ENCODE measurements at regions not wholly inside any gene's neighbourhood (a gene's known extent, or its start where the extent isn't known, plus 50 kb on each side); places are given as distances from the start of the nearest gene placed in this dataset.

DNA sequence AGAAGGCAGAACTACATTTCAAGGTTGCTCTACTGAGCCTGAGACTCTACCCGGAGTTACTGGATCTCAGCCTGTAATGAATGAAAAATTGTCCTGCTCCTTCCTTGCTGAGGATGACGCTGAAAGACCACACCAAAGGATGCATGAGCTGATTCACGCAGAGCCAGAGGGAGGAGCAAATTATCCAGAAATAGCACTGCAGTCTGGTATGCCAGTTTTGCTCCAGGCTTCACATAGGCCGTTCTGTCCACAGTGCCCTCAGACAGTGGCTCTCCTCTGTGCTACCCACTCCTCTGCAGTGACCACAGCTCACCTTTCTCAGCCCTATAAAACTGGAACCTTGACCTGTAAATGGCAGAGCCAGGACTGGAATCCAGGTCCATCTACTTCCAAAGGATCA is 79.3 kb upstream of the GALNT18 start:
- H3K27me3 ChIP-seq = no peaks in the 10 kb centered on the region
- H3K36me3 ChIP-seq = no peaks in the 10 kb centered on the region
- H3K9me3 ChIP-seq = no peaks in the 10 kb centered on the region
- TF ChIP-seq POLR2A (IDR thresholded peaks at IDR 0.05) = no peak
- TF ChIP-seq, protein P1, sequence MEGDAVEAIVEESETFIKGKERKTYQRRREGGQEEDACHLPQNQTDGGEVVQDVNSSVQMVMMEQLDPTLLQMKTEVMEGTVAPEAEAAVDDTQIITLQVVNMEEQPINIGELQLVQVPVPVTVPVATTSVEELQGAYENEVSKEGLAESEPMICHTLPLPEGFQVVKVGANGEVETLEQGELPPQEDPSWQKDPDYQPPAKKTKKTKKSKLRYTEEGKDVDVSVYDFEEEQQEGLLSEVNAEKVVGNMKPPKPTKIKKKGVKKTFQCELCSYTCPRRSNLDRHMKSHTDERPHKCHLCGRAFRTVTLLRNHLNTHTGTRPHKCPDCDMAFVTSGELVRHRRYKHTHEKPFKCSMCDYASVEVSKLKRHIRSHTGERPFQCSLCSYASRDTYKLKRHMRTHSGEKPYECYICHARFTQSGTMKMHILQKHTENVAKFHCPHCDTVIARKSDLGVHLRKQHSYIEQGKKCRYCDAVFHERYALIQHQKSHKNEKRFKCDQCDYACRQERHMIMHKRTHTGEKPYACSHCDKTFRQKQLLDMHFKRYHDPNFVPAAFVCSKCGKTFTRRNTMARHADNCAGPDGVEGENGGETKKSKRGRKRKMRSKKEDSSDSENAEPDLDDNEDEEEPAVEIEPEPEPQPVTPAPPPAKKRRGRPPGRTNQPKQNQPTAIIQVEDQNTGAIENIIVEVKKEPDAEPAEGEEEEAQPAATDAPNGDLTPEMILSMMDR (IDR thresholded peaks at IDR 0.05) = no peak
- no peak for DNase-seq
- WGBS, 2 donors = 70 to 82% methylated on average over 4 of the region's 4 CpGs
- intact Hi-C loops (cut with DNase I) = no loop called here
- no peak overlapping the region for H3K4me3 ChIP-seq (replicated peaks in 1 of 3)
- H3K4me1 ChIP-seq = no peaks in the 10 kb centered on the region
- H3K27ac ChIP-seq = no peak overlapping the region

DNA sequence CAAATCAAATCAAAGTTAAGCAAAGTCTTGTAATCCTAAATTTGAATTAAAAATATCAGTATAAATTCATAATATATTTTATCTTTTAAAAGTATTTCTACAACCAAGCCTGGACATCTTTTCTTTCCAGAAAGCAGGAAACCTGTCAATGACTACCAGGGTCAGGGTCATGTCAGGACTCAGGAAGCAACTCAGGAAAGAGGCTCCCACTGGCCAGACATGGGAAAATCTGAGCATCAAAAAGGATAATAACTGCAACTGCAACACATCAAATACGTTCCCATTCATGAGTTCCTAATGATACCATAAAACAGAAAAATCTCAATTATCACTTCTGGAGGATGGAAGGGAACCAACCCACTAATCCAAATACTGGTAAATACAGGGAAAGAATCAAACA is 76.0 kb upstream of the GALNT18 start:
- TF ChIP-seq, protein P1 (IDR thresholded peaks at IDR 0.05) = no peak
- TF ChIP-seq POLR2A (IDR thresholded peaks at IDR 0.05) = no peak
- intact Hi-C loops (cut with DNase I) = no loop called here
- WGBS, 2 donors = 67 to 83% methylated on average over 1 of the region's 1 CpG
- DNase-seq = no peak
- Histone ChIP-seq H3K4me3 (replicated peaks in 1 of 3) (no peak overlapping the region), H3K27me3 (no peaks in the 10 kb centered on the region), H3K4me1 (no peaks in the 10 kb centered on the region), H3K9me3 (no peaks in the 10 kb centered on the region), H3K27ac (no peak overlapping the region), H3K36me3 (no peaks in the 10 kb centered on the region)

DNA sequence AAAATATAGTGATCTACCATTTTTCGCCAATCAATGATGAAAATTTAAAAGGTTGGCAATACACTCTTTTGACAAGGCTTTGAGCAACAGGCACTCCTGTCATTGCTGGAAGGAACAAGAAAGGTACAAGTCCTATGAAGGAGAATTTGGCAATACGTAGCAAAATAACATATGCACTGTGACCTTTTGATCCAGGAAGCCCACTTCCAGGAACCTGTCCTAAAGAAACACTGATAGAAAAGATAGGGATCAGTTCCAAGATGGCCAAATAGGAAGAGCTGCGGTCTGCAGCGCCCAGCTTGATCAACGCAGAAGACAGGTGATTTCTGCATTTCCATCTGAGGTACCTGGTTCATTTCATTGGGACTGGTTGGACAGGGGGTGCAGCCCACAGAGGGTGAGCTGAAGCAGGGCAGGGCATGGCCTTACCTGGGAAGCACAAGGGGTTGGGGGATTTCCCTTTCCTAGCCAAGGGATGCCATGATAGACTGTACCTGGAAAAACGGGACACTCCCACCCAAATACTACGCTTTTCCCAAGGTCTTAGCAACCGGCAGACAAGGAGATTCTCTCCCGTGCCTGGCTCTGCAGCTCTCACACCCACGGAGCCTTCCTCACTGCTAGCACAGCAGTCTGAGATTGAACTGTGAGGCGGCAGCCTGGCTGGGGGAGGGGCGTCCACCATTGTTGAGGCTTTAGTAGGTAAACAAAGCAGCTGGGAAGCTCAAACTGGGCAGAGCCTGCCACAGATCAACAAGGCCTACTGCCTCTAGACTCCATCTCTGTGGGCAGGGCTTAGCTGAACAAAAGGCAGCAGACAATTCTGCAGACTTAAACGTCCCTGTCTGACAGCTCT is 69.7 kb upstream of the GALNT18 start:
- TF ChIP-seq, protein P1 (IDR thresholded peaks at IDR 0.05) = no peak
- no peak for TF ChIP-seq POLR2A (IDR thresholded peaks at IDR 0.05)
- Histone ChIP-seq H3K4me1 (no peaks in the 10 kb centered on the region), H3K27me3 (no peaks in the 10 kb centered on the region), H3K9me3 (no peaks in the 10 kb centered on the region), H3K4me3 (replicated peaks in 1 of 3) (no peak overlapping the region), H3K27ac (no peak overlapping the region), H3K36me3 (no peaks in the 10 kb centered on the region)
- 61 to 64% methylated on average over 13 of the region's 13 CpGs for WGBS, 2 donors
- intact Hi-C loops (cut with DNase I) = no loop called here
- DNase-seq = peak in 1 of 2 donors; percentile 4

DNA sequence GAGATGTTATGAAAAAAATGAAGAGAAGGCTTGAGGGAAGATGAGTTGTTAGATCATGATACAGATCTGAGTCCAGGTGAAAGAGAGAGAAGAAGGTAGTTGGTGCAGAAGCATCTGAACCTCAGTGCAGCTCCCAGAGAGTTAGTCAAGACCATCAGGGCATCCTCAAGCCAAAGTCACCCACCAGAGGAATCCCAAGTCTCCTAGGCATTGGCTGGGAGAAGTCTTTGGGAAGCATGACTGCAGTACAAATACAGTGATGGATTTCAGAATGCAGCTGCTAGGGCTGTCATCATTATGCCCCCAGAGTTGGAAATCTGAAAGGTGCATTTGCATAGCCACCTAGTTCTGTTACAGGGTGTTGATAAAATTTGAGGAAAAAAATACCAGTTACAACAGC is 59.7 kb upstream of the GALNT18 start:
- Histone ChIP-seq H3K36me3 (no peaks in the 10 kb centered on the region), H3K27me3 (no peaks in the 10 kb centered on the region), H3K4me3 (replicated peaks in 1 of 3) (no peak overlapping the region), H3K4me1 (peaks cover 0 to 3% of the 10 kb centered on the region in 2 donors), H3K9me3 (no peaks in the 10 kb centered on the region), H3K27ac (no peak overlapping the region)
- intact Hi-C loops (cut with DNase I) = no loop called here
- no peak for DNase-seq
- TF ChIP-seq, protein P1 (IDR thresholded peaks at IDR 0.05) = no peak
- no peak for TF ChIP-seq POLR2A (IDR thresholded peaks at IDR 0.05)

DNA sequence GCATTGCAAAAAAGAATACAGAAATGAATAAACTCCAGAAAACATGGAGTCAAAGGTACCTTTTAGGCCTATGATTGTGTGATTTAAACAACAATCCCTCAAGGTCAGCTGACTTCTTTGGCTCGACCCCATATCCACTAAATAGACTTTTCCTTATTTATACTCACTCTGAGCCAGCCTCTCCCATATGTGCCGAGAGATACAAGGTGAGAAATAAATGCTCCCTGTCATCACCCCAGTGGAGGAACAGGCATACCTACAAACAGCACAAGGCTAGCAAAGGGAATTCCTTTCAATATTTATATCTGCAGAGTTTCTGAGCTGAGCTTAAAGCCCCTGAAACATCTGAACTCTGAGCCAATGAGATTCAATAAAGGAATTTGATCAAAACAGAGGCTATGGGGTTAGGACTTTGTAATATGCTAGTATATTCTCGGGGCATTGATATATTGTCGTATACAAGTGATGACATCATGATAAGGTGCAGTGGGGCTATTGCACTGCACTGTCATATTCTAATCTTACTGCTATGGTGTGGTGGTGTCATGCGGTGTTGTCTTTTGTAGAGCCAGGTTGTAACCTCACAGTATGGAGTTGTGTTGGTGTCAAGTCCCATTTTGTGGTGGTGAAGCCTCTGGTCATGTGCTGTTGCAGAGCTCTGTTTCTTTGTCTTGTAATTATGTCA is 56.0 kb upstream of the GALNT18 start:
- Histone ChIP-seq H3K9me3 (no peaks in the 10 kb centered on the region), H3K4me3 (replicated peaks in 1 of 3) (no peak overlapping the region), H3K4me1 (peaks cover 0 to 9% of the 10 kb centered on the region in 2 donors), H3K27me3 (no peaks in the 10 kb centered on the region), H3K36me3 (no peaks in the 10 kb centered on the region), H3K27ac (no peak overlapping the region)
- TF ChIP-seq, protein P1 (IDR thresholded peaks at IDR 0.05) = no peak
- TF ChIP-seq POLR2A (IDR thresholded peaks at IDR 0.05) = no peak
- intact Hi-C loops (cut with DNase I) = no loop called here
- WGBS, 2 donors = 88 to 89% methylated on average over 5 of the region's 5 CpGs
- no peak for DNase-seq

Data from thyroid gland (tissue), 4 donors.